RWPE1 (cell line): ENCODE measurements at regions not wholly inside any gene's neighbourhood (a gene's known extent, or its start where the extent isn't known, plus 50 kb on each side); places are given as distances from the start of the nearest gene placed in this dataset.

Source experiments
- CTCF ChIA-PET: fragments of 350-600 bp; sonication (Branson Sonifier 250); formaldehyde crosslinking; extraction: SDS; loops from one replicate; lab custom pipeline; 2021; lab: Yijun Ruan, JAX
- POLR2A ChIA-PET: fragments of 400-600 bp; formaldehyde crosslinking; extraction: SDS; loops from one replicate; lab custom pipeline; 2020; ENCODE audit warnings: antibody characterized with exemption; ENCODE audit not compliant: low non-redundant PET; lab: Yijun Ruan, JAX
- DNase-seq: peaks from one replicate; pipeline ENCODE4 v3.0.0; 2012; ENCODE audit warnings: low spot score
- H3K27ac ChIP-seq: fragments of 450-650 bp; 2 replicates; pipeline ENCODE4 v1.5.1; 2017
- TF ChIP-seq, protein P1 (sequence below): fragments of 450-650 bp; conservative IDR thresholded peaks from 2 replicates; pipeline ENCODE4 v1.5.1; 2017; ENCODE audit warnings: low read depth, mild to moderate bottlenecking

DNA sequence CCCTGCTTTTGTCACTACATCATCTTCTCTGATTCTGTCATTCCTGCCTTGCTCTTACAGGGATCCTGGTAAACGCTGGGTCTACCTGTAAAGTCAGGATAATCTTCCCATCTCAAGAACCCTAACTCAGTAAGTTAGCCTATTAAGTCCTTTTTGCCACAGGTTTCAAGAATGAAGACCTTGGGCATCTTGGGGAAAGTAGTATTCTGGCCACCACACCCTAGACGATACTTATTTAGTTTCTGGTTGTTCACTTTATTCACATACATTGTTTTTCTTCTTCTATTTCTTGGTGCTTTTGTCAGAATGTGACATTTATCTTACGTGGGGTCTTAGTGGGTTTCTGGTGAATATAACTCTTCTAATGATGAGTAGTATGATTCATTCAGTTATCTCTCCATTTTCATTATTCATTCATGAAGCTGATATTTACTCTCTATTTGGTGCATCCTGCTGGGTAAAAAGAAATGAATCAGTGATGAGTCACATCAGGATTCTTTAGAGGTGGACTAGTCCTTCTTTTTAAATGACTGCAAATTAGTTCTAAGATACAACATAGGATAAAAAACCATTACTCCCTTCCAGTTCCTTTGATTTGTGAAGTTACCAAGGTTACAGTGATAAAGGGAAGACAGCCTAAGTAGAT lies 514.4 kb upstream of the B3GALT2 start:
- ChIA-PET POLR2A (no interaction called here), CTCF (no interaction called here)
- no peak overlapping the region for H3K27ac ChIP-seq
- DNase-seq: peak; percentile 60
- TF ChIP-seq, protein P1, sequence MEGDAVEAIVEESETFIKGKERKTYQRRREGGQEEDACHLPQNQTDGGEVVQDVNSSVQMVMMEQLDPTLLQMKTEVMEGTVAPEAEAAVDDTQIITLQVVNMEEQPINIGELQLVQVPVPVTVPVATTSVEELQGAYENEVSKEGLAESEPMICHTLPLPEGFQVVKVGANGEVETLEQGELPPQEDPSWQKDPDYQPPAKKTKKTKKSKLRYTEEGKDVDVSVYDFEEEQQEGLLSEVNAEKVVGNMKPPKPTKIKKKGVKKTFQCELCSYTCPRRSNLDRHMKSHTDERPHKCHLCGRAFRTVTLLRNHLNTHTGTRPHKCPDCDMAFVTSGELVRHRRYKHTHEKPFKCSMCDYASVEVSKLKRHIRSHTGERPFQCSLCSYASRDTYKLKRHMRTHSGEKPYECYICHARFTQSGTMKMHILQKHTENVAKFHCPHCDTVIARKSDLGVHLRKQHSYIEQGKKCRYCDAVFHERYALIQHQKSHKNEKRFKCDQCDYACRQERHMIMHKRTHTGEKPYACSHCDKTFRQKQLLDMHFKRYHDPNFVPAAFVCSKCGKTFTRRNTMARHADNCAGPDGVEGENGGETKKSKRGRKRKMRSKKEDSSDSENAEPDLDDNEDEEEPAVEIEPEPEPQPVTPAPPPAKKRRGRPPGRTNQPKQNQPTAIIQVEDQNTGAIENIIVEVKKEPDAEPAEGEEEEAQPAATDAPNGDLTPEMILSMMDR: no peak

DNA sequence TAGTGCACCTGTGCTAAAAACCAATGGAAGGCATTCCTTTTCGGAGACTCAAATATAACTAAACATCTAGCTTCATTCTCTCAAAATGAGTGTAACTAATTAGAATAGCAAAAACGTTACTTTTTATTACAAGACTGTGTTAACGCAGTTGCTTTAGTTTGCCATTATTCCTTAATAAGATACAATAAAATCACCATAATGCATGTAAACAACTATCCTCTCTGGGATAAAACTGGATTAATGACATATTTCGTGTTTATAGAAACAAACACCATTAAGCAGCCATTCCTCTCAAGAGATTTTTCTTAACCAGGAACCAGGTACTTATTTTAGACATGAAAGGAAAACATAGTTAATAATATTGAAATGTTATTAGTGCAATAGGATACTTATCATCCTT lies 512.8 kb upstream of the B3GALT2 start:
- ChIA-PET CTCF (no interaction called here), POLR2A (no interaction called here)
- H3K27ac ChIP-seq: no peak overlapping the region
- DNase-seq: no peak
- TF ChIP-seq, protein P1: no peak

DNA sequence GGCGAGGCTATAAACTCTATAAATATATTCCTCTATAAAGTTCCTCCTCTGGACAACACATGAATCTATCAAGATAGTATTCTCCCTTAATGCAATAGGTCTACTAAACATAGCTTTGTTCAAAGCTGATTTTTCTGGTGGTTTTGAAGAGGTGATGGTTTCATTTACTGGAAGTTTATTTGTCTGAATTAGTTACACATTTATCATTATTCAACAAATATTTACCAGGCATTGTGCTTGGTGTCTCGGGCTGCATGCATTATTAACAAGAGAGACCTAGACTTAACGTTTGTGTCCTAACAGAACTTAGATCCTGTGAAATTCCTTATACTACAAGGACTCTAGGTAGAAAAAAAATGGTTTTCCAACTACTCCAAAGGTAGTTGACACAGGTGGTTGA lies 511.4 kb upstream of the B3GALT2 start:
- DNase-seq: no peak
- POLR2A ChIA-PET: no interaction called here
- TF ChIP-seq, protein P1: no peak

DNA sequence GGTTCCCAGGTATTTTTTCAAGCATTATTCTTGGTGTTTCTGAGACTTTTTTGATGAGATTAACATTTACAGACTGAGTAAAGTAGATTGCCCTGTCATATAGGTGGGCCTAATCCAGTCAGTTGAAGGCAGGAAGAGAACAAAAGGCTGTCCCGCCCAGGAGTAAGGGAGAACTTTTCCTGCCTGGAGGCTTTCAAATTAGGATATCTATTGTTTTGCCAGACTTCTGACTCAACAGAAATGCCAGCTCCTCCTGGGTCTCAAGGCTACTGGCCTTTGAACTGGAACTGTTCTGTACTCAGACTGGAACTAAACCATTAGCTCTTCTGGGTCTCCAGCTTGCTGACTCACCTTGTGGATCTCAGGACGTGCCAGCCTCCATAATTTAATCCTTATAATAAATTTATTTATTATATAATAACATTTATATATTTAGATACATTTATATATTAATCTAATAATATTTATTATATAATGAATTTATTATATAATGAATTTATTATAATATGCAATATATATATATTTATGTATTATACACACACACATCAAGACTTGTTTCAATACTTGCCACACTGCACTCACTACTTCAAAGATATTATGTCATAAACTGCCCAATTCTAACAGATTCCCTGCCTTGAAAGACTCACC lies 510.8 kb upstream of the B3GALT2 start:
- ChIA-PET CTCF (interaction anchor here (0.6 kb wide), 1 partner anchor 92 kb away, joined by 3 read pairs; no protein-coding TSS in a partner anchor), POLR2A (no interaction called here)
- DNase-seq: no peak
- H3K27ac ChIP-seq: no peak overlapping the region
- TF ChIP-seq, protein P1: no peak

More for the DNA sequence above, 511.4 kb upstream of the B3GALT2 start:
- CTCF ChIA-PET: interaction anchor here (0.7 kb wide), 1 partner anchor 1096 kb away, joined by 4 read pairs; no protein-coding TSS in a partner anchor
- no peak overlapping the region for H3K27ac ChIP-seq

DNA sequence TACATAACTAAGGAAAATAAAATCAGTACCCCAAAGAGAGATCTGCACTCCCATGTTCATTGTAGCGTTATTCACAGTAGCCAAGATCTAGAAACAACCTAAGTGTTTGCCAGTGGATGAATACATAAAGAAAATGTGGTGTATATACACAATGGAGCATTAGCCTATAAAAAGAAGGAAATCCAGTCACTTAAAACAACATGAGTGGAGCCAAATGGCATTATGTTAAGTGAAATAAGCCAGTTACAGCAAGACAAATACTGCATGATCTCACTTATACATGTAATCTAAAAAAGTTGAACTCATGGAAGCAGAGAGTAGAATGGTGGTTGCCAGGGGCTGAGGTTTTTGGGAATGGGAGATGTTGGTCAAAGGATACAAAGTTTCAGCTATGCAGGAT lies 508.3 kb upstream of the B3GALT2 start:
- no peak overlapping the region for H3K27ac ChIP-seq

DNA sequence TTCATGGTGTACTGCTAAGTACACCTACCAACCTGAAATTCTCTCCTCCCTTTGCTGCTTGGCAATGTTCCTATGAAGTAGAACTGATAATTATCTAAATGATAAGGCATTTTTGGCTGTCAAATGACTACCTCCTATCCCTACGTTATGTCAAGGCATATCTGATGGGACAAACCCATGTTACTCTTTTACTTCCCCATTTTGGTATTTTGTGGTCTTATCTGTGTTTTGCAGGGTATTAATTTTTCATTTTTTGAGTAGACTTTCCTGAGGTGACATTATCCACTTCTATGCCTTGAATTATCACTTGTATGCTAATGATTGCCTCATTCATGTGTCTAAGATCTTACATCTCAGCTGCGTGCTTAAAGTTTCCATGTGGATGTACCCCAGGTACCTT lies 499.6 kb upstream of the B3GALT2 start:
- ChIA-PET CTCF (no interaction called here), POLR2A (no interaction called here)
- TF ChIP-seq, protein P1: no peak
- no peak overlapping the region for H3K27ac ChIP-seq
- DNase-seq: no peak

More for the DNA sequence above, 508.3 kb upstream of the B3GALT2 start:
- TF ChIP-seq, protein P1: no peak
- POLR2A ChIA-PET: no interaction called here
- no peak for DNase-seq
- CTCF ChIA-PET: interaction anchor here (0.8 kb wide), 1 partner anchor 304 kb away, joined by 4 read pairs; no protein-coding TSS in a partner anchor
